CD4-positive, alpha-beta memory T cell (primary cell): ENCODE measurements at regions not wholly inside any gene's neighbourhood (a gene's known extent, or its start where the extent isn't known, plus 50 kb on each side); places are given as distances from the start of the nearest gene placed in this dataset.

Experiments used
- CTCF ChIA-PET: fragments of 350-600 bp; sonication (Branson Sonifier 250); formaldehyde crosslinking; loops from one replicate; lab custom pipeline; 2021; ENCODE audit warnings: inconsistent platforms; ENCODE audit not compliant: partially characterized antibody; lab: Charles Lee
- POLR2A ChIA-PET: fragments of 350-600 bp; sonication (Branson Sonifier 250); formaldehyde crosslinking; loops from one replicate; lab custom pipeline; 2021; ENCODE audit not compliant: partially characterized antibody; lab: Charles Lee
- DNase-seq, 5 donors: peaks; one replicate each; pipeline versions ENCODE4 v3.0.0 to v3.0.0-alpha.2; 2020 to 2022; ENCODE audit warnings: mixed read lengths in 1 of 5
- H3K27ac ChIP-seq: one replicate; pipeline ENCODE4 v1.7.0; 2013; ENCODE audit warnings: low read depth, low read length
- H3K27me3 ChIP-seq: 2 replicates; pipeline ENCODE4 v1.7.0; 2013; ENCODE audit warnings: mild to moderate bottlenecking, low read length, moderate library complexity; ENCODE audit not compliant: insufficient read depth
- H3K36me3 ChIP-seq: 2 replicates; pipeline ENCODE4 v1.7.0; 2013; ENCODE audit warnings: mild to moderate bottlenecking, low read length, moderate library complexity; ENCODE audit not compliant: insufficient read depth
- H3K4me1 ChIP-seq: 2 replicates; pipeline ENCODE4 v1.7.0; 2013; ENCODE audit warnings: mild to moderate bottlenecking, low read length, moderate library complexity; ENCODE audit not compliant: insufficient read depth
- H3K4me3 ChIP-seq, 2 donors: one replicate each; pipeline ENCODE4 v1.7.0; 2013; ENCODE audit warnings: low read length in 2 of 2, mild to moderate bottlenecking in 1 of 2
- H3K9me3 ChIP-seq, 2 donors: one replicate each; pipeline ENCODE4 v1.7.0; 2013; ENCODE audit warnings: low read length in 2 of 2, control low read depth in 1 of 2; ENCODE audit not compliant: control insufficient read depth in 1 of 2
- H3K27ac Mint-ChIP-seq, 7 donors: one replicate each; pipeline ENCODE4 v1.8.0; 2020 to 2021; ENCODE audit warnings: mixed read lengths in 7 of 7, mild to moderate bottlenecking in 6 of 7, inconsistent platforms in 3 of 7, moderate library complexity in 3 of 7
- H3K27me3 Mint-ChIP-seq, 2 donors: one replicate each; pipeline ENCODE4 v1.8.0; 2020 to 2021; ENCODE audit warnings: mixed read lengths in 2 of 2
- H3K36me3 Mint-ChIP-seq, 2 donors: one replicate each; pipeline ENCODE4 v1.8.0; 2020 to 2021; ENCODE audit warnings: mixed read lengths in 2 of 2, inconsistent platforms in 1 of 2, mild to moderate bottlenecking in 1 of 2
- H3K4me1 Mint-ChIP-seq, 4 donors: one replicate each; pipeline ENCODE4 v1.8.0; 2020 to 2021; ENCODE audit warnings: mixed read lengths in 4 of 4, mild to moderate bottlenecking in 1 of 4
- H3K4me3 Mint-ChIP-seq, 8 donors: one replicate each; pipeline ENCODE4 v1.8.0; 2020 to 2021; ENCODE audit warnings: mixed read lengths in 8 of 8, mild to moderate bottlenecking in 7 of 8, moderate library complexity in 6 of 8, inconsistent platforms in 3 of 8
- H3K9me3 Mint-ChIP-seq, 8 donors: one replicate each; pipeline ENCODE4 v1.8.0; 2020 to 2021; ENCODE audit warnings: mixed read lengths in 8 of 8, mild to moderate bottlenecking in 5 of 8, inconsistent platforms in 3 of 8, moderate library complexity in 1 of 8
- intact Hi-C: fragments of 100-400 bp; cut with micrococcal nuclease; formaldehyde crosslinking; loops from one replicate; pipeline ENCODE4 v1.15.1; 2023

DNA sequence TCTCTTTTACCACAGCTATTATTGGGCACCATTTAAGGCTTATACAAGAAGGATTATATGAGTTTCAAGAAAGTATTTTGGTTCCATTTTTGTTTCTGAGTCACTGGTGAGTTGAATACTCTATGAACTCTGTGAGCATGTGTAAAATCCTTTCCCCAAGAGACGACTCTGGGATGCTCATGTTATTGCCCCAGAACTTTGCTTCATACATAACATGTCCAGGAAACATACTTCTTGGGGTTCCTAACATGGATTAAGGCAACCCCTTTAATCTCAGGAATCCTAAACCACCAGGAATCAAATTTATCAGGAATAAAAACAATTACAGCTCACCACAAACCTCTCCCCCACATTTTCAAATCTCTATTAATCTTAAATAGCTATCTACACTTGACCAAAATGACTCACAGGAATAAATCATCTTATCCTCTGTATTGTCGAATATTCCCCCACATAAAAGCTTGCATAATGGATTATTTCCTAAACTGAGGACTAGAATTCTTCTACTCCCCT, 117.5 kb upstream of the COL21A1 start:
- Mint-ChIP-seq H3K4me3 (no peak overlapping the region), H3K9me3 (no peaks in the 10 kb centered on the region), H3K36me3 (no peaks in the 10 kb centered on the region), H3K4me1 (no peaks in the 10 kb centered on the region), H3K27ac (no peak overlapping the region), H3K27me3 (peaks cover 0 to 1% of the 10 kb centered on the region in 2 donors)
- Histone ChIP-seq H3K4me3 (no peak overlapping the region), H3K27ac (no peak overlapping the region), H3K9me3 (no peaks in the 10 kb centered on the region), H3K36me3 (no peaks in the 10 kb centered on the region), H3K27me3 (no peaks in the 10 kb centered on the region), H3K4me1 (no peaks in the 10 kb centered on the region)
- no peak for DNase-seq
- POLR2A ChIA-PET: no interaction called here
- CTCF ChIA-PET: interaction anchor here (1.2 kb wide), 2 partner anchors 205 to 229 kb away, joined by 3 to 5 read pairs; no protein-coding TSS in a partner anchor
- intact Hi-C loops: no loop called here

- H3K4me1 Mint-ChIP-seq: no peaks in the 10 kb centered on the region
- no peak for DNase-seq
- no peaks in the 10 kb centered on the region for H3K27me3 ChIP-seq
- H3K9me3 Mint-ChIP-seq: no peaks in the 10 kb centered on the region
- intact Hi-C loops: no loop called here
- no peak overlapping the region for H3K27ac ChIP-seq
- no peak overlapping the region for H3K27ac Mint-ChIP-seq
- ChIA-PET POLR2A (no interaction called here), CTCF (interaction anchor here (1.2 kb wide), 2 partner anchors 206 to 229 kb away, joined by 3 to 5 read pairs; no protein-coding TSS in a partner anchor)
- no peaks in the 10 kb centered on the region for H3K36me3 ChIP-seq
- H3K4me3 Mint-ChIP-seq: no peak overlapping the region
- no peak overlapping the region for H3K4me3 ChIP-seq
- H3K27me3 Mint-ChIP-seq: peaks cover 0 to 1% of the 10 kb centered on the region in 2 donors
- no peaks in the 10 kb centered on the region for H3K9me3 ChIP-seq
- no peaks in the 10 kb centered on the region for H3K36me3 Mint-ChIP-seq
- H3K4me1 ChIP-seq: no peaks in the 10 kb centered on the region
Observed at GRCh38 chr6:56364431-56364826, 117.0 kb upstream of the COL21A1 start.

- no peaks in the 10 kb centered on the region for H3K4me1 Mint-ChIP-seq
- ChIA-PET POLR2A (no interaction called here), CTCF (no interaction called here)
- H3K27ac Mint-ChIP-seq: no peak overlapping the region
- no peaks in the 10 kb centered on the region for H3K4me1 ChIP-seq
- H3K4me3 Mint-ChIP-seq: no peak overlapping the region
- H3K36me3 ChIP-seq: no peaks in the 10 kb centered on the region
- peaks cover 0 to 1% of the 10 kb centered on the region in 2 donors for H3K27me3 Mint-ChIP-seq
- H3K9me3 Mint-ChIP-seq: no peaks in the 10 kb centered on the region
- no peaks in the 10 kb centered on the region for H3K9me3 ChIP-seq
- no peaks in the 10 kb centered on the region for H3K36me3 Mint-ChIP-seq
- H3K27ac ChIP-seq: no peak overlapping the region
- no peak for DNase-seq
- H3K27me3 ChIP-seq: no peaks in the 10 kb centered on the region
- intact Hi-C loops: no loop called here
- no peak overlapping the region for H3K4me3 ChIP-seq
Observed at GRCh38 chr6:56363796-56364430, 116.5 kb upstream of the COL21A1 start.

DNA sequence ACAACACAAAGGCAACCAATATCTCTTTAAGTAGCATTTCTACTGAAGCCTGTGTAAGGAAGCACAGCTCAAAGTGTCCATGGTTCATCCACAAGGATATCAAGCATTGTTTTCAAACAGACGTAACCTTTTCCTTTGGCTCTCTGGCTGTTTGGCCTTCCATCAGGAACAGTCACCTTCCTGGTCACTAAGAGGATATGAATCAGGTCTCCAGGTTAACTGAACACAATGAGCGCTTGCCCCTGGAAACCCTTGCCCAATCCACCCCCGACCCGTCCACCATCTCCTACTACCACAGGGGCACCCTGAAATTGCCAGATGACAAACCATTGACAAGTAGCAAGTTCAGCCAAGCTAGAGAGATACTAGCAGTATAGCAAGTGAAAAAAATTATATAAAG, 114.4 kb upstream of the COL21A1 start:
- H3K4me1 Mint-ChIP-seq: no peaks in the 10 kb centered on the region
- H3K4me3 Mint-ChIP-seq: no peak overlapping the region
- no peak overlapping the region for H3K4me3 ChIP-seq
- no peak overlapping the region for H3K27ac ChIP-seq
- no peaks in the 10 kb centered on the region for H3K36me3 Mint-ChIP-seq
- no peak overlapping the region for H3K27ac Mint-ChIP-seq
- intact Hi-C loops: no loop called here
- no peaks in the 10 kb centered on the region for H3K9me3 Mint-ChIP-seq
- H3K36me3 ChIP-seq: no peaks in the 10 kb centered on the region
- H3K9me3 ChIP-seq: no peaks in the 10 kb centered on the region
- POLR2A ChIA-PET: no interaction called here
- DNase-seq: no peak
- peaks cover 0 to 1% of the 10 kb centered on the region in 2 donors for H3K27me3 Mint-ChIP-seq
- H3K27me3 ChIP-seq: no peaks in the 10 kb centered on the region
- CTCF ChIA-PET: interaction anchor here (0.8 to 1.5 kb wide), 7 partner anchors 9 to 962 kb away, joined by 3 to 4 read pairs (median 3); no protein-coding TSS in a partner anchor
- H3K4me1 ChIP-seq: no peaks in the 10 kb centered on the region

DNA sequence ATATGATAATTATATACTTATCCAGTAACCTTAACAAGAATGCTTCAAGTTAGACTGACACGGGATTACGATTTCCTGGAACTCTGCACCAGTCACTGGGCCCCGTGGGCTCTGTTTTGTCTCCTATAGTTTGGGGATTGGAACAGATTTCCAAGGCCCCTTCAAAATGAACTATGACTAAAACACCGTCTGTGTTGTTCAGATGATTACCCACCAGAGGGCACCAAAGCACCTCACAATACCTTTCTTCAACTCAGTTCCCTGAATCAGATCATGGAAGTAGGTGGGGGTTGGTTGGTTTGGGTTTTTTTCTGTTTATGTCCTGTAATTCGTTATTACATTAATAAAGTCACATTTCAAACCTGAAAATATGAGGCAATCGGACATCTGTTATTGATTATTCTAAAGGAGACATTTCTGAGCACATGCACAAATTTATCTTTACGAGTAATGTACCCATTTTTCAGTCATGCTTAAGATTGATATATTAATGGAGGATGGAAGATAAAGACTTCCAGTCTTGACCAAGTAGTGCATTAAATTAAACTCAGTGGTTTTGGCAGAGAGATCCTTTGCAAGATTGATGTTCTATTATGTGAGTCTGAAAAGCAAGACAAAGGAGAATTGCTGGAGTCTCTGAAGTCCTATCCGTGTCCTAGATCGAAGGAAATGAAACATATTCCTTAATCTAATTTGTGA, 112.0 kb upstream of the COL21A1 start:
- Mint-ChIP-seq H3K36me3 (no peaks in the 10 kb centered on the region), H3K27me3 (no peaks in the 10 kb centered on the region), H3K9me3 (no peaks in the 10 kb centered on the region), H3K27ac (no peak overlapping the region), H3K4me1 (no peaks in the 10 kb centered on the region), H3K4me3 (no peak overlapping the region)
- intact Hi-C loops: loop anchor here (1.0 to 5.0 kb wide), 5 partner anchors 211 to 957 kb away; partner anchors contain the start of gene PRIM2
- Histone ChIP-seq H3K27me3 (no peaks in the 10 kb centered on the region), H3K27ac (no peak overlapping the region), H3K4me1 (no peaks in the 10 kb centered on the region), H3K4me3 (no peak overlapping the region), H3K36me3 (no peaks in the 10 kb centered on the region), H3K9me3 (no peaks in the 10 kb centered on the region)
- POLR2A ChIA-PET: no interaction called here
- peak; percentile 38 to 55 (median 46) for DNase-seq
- CTCF ChIA-PET: interaction anchor here (0.7 to 2.2 kb wide), 5 partner anchors 211 to 958 kb away, joined by 3 to 12 read pairs (median 3); partner anchors contain the start of gene PRIM2

DNA sequence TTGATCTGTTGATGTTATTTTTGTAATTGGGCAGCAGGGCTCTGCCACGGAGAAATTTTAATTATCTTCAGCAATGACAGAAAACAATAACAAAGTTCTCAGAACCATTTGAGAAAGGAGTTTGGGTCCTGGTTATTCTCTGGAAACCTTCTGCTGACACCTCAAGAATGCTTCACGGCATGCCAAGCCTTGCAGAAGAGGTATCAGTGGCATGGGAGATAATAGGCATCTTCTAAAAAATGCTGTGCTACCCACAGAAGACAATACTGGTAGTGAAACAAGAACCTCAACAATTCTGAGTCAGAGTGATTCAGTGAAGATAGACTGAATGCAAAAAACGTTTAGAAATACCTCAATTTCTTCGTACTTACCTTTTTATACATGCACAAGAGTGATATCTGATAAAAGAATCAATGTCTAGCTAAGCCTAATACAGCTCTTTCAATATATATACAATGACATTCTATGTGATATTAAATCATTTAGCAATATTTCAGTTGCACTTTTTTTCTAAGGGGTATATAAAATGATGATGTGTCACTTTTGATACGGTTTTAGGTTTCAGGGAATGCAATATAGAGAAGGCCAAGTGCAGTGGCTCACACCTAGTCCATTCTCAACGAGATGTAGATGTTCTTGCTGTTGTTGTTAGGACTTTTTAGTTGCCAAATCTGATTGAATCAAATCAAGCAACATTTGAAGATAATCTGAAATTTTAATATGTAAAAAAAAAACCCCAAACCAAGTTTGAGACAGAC, 110.4 kb upstream of the COL21A1 start:
- H3K4me1 ChIP-seq: no peaks in the 10 kb centered on the region
- DNase-seq: no peak
- CTCF ChIA-PET: interaction anchor here (0.8 to 2.2 kb wide), 5 partner anchors 11 to 959 kb away, joined by 3 to 12 read pairs (median 3); partner anchors contain the start of gene PRIM2
- intact Hi-C loops: loop anchor here (2.0 to 5.0 kb wide), 2 partner anchors 495 to 959 kb away; partner anchors contain the start of gene PRIM2
- H3K27ac ChIP-seq: no peak overlapping the region
- H3K4me3 ChIP-seq: no peak overlapping the region
- no peaks in the 10 kb centered on the region for H3K36me3 ChIP-seq
- no peaks in the 10 kb centered on the region for H3K4me1 Mint-ChIP-seq
- H3K27me3 ChIP-seq: no peaks in the 10 kb centered on the region
- H3K9me3 Mint-ChIP-seq: peaks cover 0 to 4% (median 0%) of the 10 kb centered on the region in 8 donors
- H3K36me3 Mint-ChIP-seq: no peaks in the 10 kb centered on the region
- H3K4me3 Mint-ChIP-seq: no peak overlapping the region
- POLR2A ChIA-PET: no interaction called here
- no peaks in the 10 kb centered on the region for H3K9me3 ChIP-seq
- H3K27me3 Mint-ChIP-seq: no peaks in the 10 kb centered on the region
- H3K27ac Mint-ChIP-seq: no peak overlapping the region

- no peaks in the 10 kb centered on the region for H3K36me3 ChIP-seq
- ChIA-PET POLR2A (no interaction called here), CTCF (no interaction called here)
- H3K27me3 ChIP-seq: no peaks in the 10 kb centered on the region
- H3K4me1 ChIP-seq: no peaks in the 10 kb centered on the region
- H3K4me3 ChIP-seq: no peak overlapping the region
- DNase-seq: no peak
- intact Hi-C loops: loop anchor here (5.0 kb wide), 1 partner anchor 496 kb away; no protein-coding TSS in a partner anchor
- no peak overlapping the region for H3K27ac ChIP-seq
- no peaks in the 10 kb centered on the region for H3K27me3 Mint-ChIP-seq
- H3K4me1 Mint-ChIP-seq: no peaks in the 10 kb centered on the region
- H3K9me3 Mint-ChIP-seq: peaks cover 0 to 4% (median 0%) of the 10 kb centered on the region in 8 donors
- no peaks in the 10 kb centered on the region for H3K36me3 Mint-ChIP-seq
- no peaks in the 10 kb centered on the region for H3K9me3 ChIP-seq
- H3K27ac Mint-ChIP-seq: no peak overlapping the region
- H3K4me3 Mint-ChIP-seq: no peak overlapping the region
Observed at GRCh38 chr6:56356426-56356825, 109.0 kb upstream of the COL21A1 start.
